Erythroblast (primary cell): ENCODE measurements at regions not wholly inside any gene's neighbourhood (a gene's known extent, or its start where the extent isn't known, plus 50 kb on each side); places are given as distances from the start of the nearest gene placed in this dataset.

Experiments
- GATA1 ChIP-seq: IDR thresholded peaks from 2 replicates; pipeline ENCODE4 v1.6.1; 2011; ENCODE audit warnings: low read depth, mild to moderate bottlenecking, control low read depth, low read length, moderate library complexity
- POLR2A ChIP-seq: IDR thresholded peaks from 2 replicates; pipeline ENCODE4 v1.6.1; 2011; ENCODE audit warnings: mild to moderate bottlenecking, low read length

DNA sequence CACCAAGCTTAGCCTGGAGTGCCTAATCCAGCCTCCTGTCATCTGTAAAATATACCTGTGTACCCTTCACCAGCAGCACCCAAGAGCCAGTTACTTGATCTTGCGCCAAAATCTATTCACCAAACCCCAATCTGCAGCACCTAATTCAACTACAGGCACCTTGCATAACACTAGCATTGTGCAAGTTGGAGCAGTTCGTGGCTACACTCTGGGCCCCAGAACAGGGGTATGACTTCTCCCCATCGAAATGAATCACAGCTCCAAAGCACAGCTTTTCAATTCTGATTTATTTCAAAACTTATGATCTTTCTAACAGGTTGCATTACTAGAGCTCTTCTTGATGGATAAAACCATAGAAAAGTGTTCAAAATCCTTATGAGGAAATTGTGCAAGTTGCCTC is 100.4 kb upstream of the TCF21 start:
- TF ChIP-seq POLR2A (no peak), GATA1 (no peak)
